NCI-H1092 (cell line): ENCODE measurements at regions not wholly inside any gene's neighbourhood (a gene's known extent, or its start where the extent isn't known, plus 50 kb on each side); places are given as distances from the start of the nearest gene placed in this dataset.

ENCODE experiments used
- DNase-seq: peaks from one replicate; lab custom pipeline; 2025; lab: John Stamatoyannopoulos, UW

DNA sequence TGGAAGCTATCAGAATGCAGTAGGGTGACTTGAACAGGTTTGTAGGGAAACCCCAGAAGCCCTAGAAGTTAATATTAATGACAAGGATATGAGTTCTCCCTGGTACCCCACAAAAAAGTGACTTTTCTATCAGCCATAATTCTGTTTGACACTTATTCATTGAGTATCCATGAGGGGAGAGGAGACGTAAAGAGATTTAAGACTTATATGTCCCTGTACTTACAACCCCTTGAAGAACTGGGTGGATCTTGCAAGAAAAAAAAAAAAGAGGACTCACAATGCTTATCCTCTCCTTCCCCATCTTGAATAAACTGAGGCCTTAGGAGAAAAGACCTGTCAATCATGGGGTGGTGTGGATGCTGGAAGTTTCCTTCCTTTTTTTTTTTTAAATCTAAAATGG lies 203.5 kb downstream of the CBLN1 start:
- DNase-seq: no peak

DNA sequence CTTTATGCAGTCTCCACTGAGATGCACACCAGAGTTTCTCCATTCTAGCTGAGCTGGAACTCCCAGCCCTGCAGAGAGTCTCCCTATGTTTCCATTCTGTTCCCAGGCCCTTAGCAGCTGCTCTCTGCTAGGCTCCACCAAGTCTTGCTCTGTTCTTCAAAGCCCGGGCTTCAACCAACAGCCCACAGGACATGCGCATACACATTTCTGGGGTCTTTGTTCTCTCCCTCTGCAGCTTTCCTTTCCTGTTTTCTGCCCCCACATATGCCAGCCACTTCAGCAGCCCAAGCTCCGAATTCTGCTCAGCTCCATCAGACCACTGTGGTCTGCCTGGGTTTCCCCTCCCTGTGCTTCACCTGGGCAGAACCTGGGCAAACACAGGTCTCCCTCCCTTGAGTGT lies 205.9 kb downstream of the CBLN1 start:
- DNase-seq: no peak

DNA sequence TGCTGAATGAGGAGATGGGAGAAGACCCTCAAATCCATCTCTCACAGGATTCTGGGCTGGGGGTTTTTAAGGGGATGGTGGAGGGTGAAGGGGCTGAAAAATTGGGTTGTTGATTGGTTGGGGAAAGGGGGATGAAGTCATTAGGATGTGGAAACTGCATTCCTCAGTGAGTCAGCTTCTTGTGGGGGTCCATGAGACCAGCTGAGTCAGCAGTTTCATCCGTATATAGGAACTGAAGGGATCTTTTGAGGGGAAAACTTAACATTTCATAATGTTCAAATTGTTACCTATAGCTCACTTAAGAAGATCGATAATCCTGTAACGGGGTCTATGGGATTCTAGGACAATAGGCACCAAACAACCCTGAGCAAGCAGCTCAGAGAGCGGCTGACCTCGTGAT lies 213.4 kb downstream of the CBLN1 start:
- no peak for DNase-seq

DNA sequence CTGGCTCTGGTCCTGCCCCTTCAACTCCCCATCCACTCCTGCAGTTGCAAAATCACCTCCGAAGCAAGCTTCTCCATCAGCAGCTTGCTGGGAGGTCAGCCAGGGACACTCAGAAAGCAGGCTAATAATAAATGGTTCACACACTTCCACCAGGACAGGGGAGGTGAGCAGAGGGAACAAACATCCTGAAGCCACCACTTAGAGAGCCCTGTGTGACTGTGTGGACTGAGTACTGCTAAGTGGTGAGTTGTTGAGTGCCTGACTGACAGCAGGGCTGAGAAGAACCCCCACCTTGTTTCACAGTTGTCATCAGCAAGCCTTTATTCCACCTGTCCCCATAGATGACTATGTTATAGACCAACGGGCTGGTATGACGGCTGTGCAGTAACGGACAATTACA lies 213.9 kb downstream of the CBLN1 start:
- no peak for DNase-seq

DNA sequence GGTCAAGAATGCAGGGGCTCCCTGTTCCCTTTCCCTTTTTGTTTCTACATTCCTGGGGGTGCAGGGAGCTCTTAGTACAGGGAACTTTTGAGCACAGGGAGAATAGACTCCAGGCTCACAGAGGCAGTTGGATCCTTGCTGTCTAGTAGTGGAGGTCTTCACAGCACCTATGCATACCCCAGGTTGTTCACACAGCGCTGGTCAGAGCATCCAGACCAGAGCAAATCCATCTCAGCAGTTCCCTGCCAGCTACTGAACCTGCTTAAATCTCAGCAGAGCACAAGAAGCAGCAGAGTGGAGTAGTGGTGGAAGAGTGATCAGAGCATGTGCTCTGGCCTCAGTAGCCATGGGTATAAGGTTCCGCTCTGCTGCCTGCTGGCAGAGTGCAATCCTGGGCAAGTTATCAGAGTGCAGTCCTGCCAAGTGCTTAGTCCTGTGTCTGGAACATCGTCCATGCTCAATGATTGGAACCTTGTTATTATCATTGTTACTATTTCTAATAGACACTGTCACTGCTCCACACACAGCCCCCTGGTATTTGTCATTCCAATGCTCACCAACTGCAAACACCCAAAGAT lies 220.4 kb downstream of the CBLN1 start:
- DNase-seq: no peak

DNA sequence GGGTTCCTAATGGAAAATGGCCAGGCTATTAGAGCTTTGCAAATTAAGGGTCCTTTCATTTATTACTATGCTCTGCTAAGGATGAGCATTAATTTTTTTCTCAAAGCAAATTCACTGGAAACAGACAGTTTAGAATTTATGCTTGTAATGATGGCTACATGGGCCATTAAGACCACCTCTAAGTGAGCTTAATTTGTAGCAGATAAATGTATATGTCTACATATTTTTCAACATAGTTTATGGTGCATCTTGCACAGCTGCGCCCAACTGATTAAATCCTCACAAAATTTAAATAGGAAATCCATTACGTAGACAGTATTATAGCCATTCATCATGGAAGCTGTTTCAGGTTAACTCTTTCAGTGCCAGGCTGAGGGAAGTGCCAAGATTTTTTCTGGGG lies 220.9 kb downstream of the CBLN1 start:
- DNase-seq: no peak

DNA sequence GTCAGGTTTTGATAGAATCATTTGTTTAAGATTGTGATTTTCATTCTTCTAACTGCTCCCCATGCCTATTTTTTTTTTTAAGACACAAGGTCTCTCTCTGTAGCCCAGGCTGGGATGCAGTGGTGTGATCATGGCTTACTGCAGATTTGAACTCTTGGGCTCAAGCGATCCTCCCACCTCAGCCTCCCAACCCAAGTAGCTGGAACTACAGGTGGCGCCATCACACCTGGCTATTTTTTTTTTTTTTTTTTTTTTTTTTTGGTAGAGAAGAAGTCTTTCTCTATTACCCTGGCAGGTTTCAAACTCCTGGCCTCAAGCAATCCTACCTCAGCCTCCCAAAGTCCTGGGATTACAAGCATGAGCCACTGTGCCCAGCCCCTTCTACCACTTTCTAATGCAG lies 223.3 kb downstream of the CBLN1 start:
- DNase-seq: no peak

DNA sequence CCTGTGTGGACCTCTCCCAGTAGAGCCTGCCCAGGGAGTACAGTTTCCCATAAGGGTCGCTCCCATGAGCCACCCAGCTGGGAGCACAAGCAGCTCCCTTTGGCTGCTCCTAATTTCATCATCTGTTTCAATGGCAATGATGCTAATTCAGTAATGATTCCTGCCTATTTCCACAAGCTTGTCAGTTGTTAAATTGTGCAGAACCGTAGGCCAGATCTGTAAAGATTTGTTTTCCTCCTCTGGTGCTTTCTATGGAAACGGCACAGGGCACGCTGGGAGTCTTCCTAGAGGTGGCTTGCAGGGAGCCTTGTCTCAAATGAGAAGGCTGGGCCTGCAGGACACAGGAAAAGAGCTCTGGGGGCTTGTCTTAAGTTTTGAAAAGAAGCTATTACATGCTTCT lies 223.7 kb downstream of the CBLN1 start:
- DNase-seq: no peak

DNA sequence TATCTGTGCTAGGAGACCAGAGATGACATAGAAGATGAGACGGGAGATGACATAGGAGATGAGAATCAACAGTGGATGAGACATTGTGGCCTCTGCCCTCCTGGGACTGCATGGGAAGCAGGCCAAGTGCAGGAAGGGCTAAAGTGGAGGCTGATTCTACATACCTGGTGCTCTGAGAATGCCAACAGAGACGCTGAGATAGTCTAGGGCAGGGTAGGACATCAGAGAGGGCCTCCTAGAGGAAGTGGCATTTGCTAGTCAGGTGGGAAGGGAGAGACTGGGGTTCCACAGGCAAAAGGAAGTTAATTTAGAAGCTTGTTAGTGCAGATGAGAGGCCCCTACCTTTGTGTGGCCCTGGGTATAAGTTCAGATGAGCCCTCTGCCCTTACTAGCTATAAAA lies 224.2 kb downstream of the CBLN1 start:
- no peak for DNase-seq

DNA sequence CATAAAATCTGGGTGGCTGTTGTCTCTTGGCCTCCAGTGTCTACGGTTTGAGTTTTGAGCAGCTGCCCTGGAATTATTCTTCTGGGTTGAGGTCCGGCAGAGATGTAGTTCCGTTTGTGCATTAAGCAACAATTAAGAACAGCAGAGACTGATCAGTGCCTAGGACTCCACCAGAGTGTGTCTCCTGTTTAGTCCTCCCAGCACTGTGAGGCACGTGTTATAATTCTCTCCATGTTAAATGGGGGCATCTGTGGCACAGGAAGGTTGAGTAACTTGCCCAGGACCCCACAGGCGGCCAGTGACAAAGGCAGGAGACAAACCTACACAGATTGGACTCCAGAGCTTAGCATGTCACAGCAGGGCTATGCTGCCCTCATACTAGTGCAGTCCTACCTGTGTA lies 225.1 kb downstream of the CBLN1 start:
- no peak for DNase-seq

DNA sequence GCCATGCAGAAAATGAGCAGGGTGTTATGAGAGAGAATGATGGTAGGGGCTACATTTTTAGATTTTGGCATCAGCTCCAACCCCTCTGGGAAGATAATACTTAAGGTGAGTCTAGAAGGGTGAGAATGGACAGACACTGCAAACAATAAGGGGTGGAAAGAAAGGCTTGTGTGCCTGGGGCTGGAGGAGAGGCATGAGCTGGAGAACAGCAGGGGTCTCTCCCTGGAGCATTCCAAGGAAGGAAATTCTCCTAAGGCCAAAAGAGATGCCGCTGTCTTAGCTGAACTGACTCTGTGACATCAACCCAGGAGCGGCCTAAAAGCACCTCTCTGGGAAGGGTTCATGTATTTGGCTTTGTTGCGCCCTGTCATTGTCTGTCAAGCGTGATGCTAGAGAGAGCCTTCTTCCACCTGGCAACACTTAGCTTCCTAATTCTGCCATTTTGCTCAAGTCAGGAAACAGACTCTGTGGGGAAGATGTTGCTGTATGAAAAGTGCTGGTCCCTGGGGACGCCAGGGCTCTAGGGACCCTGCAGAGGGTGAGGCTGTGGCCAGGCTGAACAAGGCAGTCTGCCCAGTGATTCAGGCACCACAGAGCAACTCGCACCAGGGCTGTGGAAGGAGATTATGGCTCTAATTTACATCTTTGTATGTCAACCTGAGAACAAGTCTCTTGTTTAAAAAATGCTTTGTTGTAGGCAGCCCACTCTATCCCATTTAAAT lies 225.7 kb downstream of the CBLN1 start:
- DNase-seq: peak; percentile 29

DNA sequence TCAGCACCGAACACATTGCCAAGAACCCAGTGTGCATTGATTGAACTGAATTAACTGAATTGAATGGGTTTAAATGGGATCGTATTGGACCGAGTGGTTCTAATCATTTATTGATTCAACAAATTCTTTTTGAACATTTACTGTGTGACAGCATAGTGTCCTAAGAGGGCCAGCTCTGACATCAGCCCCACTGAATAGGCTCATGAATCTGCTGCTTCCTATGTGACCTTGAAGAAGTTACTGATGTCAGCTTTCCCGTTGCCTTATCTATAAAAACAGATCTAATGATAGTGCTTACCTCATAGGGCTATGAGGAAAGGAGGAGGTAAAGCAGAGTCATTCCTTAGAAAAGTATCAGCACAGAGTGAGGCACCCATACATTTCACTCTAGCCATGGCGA lies 226.3 kb downstream of the CBLN1 start:
- DNase-seq: no peak

DNA sequence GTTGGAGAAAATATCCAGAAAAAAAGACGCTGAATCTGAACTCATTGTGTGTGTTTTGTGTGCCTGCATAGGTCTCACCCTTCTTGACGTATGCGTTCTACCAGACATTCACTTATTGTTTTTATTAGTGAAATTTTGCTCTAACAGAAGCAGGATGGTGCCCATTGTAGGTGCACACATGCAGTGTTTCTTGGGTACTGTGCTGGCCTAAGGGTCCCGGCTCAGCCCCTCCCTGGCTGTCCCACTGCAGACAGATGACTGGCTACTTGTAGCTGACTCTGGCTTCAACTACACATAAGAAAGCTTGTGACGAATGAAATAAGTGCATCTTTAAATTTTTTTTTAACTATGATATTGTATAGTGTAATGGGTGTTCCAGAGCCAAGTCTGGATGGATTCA lies 227.0 kb downstream of the CBLN1 start:
- DNase-seq: no peak

DNA sequence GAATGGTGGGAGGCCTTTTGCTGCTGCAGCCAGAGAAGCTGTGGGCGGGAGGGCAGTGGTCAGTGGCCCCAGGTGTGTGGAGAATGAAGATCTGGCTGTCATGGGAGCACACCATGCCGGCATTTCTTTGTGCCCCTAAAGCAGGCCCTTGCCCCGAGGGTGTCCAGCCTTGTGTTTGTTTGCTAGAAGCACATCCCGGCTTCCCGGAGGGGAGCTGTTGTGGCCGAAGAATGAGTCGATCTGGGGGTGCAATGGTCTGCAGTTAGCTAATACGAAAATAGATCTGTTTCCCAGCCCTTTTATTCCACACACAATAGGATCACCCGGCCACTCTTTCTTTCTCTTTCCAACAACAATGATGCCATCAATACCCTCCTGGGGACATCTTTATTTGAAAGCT lies 228.8 kb downstream of the CBLN1 start:
- no peak for DNase-seq

DNA sequence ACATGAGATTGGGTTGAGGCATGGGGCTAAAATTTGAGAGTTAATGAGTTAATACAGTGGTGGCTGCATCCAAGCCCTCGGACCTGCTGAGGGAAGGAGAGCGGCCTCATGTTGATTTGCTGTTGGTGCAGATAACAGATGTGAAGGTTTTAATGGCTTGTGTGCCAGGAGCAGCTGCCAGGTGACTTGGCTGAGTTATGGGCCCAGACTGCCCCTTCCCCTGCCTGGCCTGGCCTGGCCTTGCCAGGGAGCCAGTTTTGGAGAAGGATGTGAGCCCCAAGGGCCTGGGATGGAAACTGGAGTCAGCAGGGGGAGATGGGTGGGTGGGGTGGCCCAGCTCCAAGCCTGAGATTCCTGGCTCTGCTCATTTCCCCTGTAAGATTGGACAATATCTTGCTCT lies 230.1 kb downstream of the CBLN1 start:
- DNase-seq: no peak

DNA sequence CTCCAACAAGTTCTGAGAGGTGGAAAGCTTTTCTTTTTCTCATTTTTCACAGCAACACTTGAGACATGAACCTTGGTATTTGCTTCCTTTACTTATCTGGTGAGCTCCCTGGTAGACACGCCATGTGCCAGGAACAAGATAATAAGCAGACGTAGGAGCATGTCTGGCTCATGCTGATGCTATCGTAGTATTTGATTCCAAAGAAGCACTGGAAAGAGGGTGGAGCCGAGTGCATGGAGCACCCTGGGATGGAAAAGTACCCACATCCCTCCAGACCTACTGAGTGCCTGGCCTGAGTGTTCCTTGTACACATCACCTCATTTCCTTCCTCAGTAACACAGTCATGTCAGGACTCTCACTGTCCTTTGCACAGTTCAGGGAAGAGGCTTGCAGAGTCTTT lies 231.0 kb downstream of the CBLN1 start:
- DNase-seq: no peak

DNA sequence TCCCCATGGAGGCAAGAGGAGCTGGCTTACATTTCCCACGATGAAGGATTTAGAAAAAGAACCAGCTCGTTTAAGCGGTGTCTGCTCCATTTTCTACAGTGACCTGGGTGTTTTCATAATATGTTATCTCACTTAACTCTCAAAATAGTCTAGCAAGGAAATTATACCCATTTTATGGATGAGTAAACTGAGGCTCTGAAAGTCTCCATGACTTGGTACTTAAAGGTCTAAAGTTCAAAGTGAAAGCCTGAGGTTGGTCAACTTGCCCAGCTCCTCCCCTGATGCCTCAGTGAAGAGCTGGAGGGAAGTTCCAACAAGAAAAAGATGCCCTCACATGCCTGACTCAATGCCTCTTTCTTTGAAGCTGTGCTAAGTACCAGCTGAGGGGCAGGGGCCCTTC lies 232.0 kb downstream of the CBLN1 start:
- DNase-seq: no peak

DNA sequence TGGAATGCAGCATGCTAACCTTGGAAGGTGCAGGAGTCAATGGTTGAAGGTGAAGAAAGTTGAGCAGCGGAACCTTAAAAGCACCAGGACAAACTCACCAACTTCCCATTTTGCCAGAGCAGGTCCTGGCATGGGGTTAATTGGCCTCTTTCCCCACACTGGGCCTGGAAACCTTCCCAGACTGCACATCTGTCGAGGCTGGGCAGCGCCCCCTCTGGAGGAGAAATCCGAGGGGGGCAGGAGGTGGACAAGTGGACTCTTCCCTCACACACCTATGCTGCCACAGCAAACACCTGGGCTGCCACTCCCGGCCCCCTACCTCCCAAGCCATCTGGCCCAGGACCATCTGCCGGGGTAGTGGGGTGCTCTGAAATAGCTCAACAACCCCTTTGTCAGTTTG lies 232.4 kb downstream of the CBLN1 start:
- peak; percentile 3 for DNase-seq

DNA sequence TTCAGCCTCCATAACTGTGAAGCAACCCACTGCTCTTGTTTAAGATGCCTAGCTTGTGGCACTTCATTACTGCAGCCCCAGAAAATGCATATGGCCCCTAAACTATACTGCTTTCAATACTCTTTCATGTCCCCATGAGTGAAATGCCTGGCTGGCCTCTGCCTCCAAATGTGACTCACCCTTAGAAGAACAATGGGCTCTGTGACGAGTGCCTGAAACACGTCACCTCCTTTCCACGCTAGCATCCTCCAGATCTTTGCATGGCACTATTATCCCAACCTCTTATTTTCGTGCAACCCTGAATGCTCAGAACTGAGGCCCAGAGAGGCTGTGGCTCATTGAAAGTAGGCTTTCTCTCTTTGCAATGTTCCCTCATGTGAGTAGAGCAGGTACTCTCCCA lies 233.1 kb downstream of the CBLN1 start:
- DNase-seq: no peak

DNA sequence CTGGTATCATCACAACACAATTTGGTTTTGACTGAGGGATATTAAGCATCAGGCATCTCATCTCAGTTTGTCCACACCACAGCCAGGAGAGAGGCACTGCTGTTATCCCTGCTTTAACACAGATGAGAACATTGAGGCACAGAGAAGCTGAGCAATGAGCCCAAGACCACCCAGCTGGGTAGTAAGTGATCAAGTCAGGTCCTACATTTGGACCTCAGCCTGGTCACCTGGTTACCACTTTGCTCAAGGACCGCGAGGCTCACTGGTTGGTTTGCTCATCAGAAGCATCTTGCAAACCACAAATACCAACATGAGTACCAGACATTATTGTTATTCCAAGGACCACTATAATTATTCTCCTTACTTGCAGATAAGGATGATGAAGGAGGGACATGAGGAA lies 245.5 kb downstream of the CBLN1 start:
- DNase-seq: no peak

DNA sequence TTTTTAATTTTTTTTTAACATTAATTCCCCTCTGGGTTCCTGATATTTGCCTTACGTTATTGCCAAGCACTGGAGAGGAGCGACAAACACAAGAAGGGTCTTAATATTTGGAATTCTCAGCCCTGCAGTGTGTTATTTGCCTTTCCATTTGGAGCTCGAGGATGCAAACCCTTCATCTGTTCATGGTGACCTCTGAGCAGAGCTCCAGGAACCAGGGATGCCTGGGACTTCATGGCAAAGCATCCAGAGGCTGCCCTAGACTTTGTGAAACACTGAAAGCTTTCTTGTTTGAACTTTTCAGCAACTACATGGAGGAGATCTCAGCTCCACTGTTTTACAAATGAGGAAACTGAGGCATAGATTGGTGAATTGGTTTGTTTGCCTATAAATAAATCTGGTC lies 254.2 kb downstream of the CBLN1 start:
- no peak for DNase-seq

DNA sequence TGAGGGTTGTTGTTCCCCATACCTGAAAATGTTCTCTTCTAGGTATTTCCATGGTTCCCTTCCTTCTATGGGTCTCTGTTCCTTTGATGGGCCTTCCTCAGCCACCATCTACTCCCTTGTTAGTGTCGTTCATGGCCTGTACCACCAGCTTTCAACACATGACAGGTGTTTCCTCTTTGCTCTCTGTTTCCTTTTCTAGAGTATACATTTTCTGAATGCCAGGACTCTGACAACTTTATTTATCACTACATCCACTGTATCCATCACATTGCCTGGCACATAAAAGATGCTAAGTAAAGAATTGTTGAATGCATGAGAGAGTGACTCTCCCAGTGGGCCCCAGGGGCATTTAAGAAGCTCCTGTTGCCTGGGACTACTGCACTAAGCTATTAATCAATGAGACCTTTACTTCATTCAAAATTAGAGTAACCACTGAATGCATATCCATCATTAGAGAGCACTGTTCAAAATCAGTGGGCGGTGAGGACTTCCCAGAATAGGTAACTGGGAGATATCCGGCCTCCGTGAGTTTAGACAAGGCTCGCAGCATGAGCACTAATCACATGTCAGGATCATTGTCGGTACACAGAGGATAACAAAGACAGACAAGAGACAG lies 255.0 kb downstream of the CBLN1 start:
- DNase-seq: no peak

DNA sequence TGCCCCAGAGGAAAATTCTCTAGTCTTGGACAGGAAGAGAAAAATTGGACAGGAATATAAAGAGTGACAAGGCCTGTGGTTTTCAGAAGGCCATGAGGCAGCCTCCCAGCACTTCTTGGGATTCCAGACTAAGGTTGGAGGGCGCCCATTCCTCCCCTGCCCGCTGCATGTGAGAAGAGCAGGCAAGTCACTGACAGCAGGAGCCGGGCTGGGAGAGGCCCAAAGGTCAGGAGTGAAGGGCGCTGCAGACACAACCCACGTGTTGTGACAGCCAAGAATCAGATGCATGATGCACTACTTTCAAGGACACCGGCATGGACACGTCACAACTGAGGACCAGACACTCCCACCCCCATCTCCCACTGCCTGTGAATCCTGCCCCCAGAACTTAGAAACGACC lies 256.7 kb downstream of the CBLN1 start:
- no peak for DNase-seq

DNA sequence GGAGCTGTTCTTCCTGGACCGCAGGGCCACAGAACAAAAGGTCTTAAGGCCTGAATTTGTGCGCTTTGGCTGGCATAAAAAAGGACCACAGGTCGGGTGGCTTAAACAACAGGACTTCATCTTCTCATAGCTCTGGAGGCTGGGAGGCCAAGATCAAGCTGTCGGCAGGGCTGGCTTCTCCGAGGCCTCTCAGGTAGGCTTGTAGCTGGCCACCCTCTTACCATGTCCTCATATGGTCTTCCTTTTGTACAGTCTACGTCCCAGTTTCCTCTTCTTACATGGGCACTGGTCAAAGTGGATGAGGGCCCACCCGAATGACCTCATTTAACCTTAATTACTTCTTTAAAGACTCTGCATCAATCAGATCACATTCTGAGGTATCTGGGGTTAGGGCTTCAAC lies 257.6 kb downstream of the CBLN1 start:
- no peak for DNase-seq
